Neural crest cell (in vitro differentiated cells): ENCODE measurements at regions not wholly inside any gene's neighbourhood (a gene's known extent, or its start where the extent isn't known, plus 50 kb on each side); places are given as distances from the start of the nearest gene placed in this dataset.
"Not testable (repeated sequence)": the region's sequence is repeated elsewhere in the genome, so short reads cannot be mapped to it uniquely, and the experiment has no call there.

Experiments used
- DNase-seq: peaks from one replicate; pipeline ENCODE4 v3.0.0; 2021; ENCODE audit warnings: low read depth, mixed read lengths, low spot score
- H3K27ac Mint-ChIP-seq: one replicate; pipeline ENCODE4 v1.8.0; 2021; ENCODE audit warnings: mild to moderate bottlenecking, mixed read lengths; ENCODE audit not compliant: unreplicated experiment
- H3K27me3 Mint-ChIP-seq: 2 replicates; pipeline ENCODE4 v1.8.0; 2021; ENCODE audit warnings: low read depth, mild to moderate bottlenecking, mixed read lengths
- H3K36me3 Mint-ChIP-seq: 2 replicates; pipeline ENCODE4 v1.8.0; 2021; ENCODE audit warnings: low read depth, mild to moderate bottlenecking, mixed read lengths
- H3K4me1 Mint-ChIP-seq: 2 replicates; pipeline ENCODE4 v1.8.0; 2021; ENCODE audit warnings: mixed read lengths
- H3K4me3 Mint-ChIP-seq: one replicate; pipeline ENCODE4 v1.8.0; 2021; ENCODE audit warnings: mild to moderate bottlenecking, mixed read lengths
- H3K9me3 Mint-ChIP-seq: 2 replicates; pipeline ENCODE4 v1.8.0; 2021; ENCODE audit warnings: mixed read lengths
- TF ChIP-seq, protein P1 (sequence below): fragments of 200-600 bp; sonication (generic); conservative IDR thresholded peaks from 2 replicates; pipeline ENCODE4 v1.5.0; 2021; ENCODE audit warnings: antibody characterized with exemption, mild to moderate bottlenecking

DNA sequence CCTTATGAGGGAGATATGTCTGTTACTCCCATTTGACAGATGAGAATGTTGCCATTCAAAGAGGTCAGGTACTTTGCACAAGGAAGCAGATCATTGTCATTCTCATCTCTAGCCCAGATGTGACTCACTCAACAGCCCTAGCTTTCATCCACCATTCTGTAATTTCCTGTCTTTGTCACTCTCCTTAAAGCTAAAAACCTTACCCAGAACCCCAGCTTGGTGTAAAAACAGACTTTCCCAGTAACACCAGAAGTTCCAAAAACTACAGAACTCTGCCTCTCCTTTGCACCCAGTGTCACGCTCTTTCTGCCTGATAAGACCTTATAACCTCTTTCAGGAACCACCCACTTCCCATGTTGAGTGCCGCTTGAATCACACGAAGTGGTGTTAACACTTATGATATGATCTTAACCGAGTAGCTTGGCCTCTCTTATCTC lies 89.1 kb upstream of the SP4 start:
- Mint-ChIP-seq H3K4me1 (no peaks in the 10 kb centered on the region), H3K27ac (no peak overlapping the region), H3K27me3 (no peaks in the 10 kb centered on the region), H3K9me3 (peaks cover 5% of the 10 kb centered on the region), H3K4me3 (no peak overlapping the region), H3K36me3 (peaks cover 3% of the 10 kb centered on the region)
- no peak for DNase-seq
- TF ChIP-seq, protein P1, sequence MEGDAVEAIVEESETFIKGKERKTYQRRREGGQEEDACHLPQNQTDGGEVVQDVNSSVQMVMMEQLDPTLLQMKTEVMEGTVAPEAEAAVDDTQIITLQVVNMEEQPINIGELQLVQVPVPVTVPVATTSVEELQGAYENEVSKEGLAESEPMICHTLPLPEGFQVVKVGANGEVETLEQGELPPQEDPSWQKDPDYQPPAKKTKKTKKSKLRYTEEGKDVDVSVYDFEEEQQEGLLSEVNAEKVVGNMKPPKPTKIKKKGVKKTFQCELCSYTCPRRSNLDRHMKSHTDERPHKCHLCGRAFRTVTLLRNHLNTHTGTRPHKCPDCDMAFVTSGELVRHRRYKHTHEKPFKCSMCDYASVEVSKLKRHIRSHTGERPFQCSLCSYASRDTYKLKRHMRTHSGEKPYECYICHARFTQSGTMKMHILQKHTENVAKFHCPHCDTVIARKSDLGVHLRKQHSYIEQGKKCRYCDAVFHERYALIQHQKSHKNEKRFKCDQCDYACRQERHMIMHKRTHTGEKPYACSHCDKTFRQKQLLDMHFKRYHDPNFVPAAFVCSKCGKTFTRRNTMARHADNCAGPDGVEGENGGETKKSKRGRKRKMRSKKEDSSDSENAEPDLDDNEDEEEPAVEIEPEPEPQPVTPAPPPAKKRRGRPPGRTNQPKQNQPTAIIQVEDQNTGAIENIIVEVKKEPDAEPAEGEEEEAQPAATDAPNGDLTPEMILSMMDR, result no peak

DNA sequence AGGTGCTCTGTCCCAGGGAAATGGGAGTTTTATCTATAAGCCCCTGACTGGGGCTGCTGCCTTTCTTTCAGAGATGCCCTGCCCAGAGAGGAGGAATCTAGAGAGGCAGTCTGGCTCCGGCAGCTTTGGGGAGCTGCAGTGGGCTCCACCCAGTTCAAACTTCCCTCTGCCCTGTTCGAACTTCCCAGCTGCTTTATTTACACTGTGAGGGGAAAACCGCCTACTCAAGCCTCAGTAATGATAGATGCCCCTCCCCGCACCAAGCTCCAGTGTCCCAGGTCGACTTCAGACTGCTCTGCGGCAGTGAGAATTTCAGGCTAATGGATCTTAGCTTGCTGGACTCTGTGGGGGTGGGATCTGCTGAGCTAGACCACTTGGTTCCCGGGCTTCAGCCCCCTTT lies 83.0 kb upstream of the SP4 start:
- not testable (repeated sequence) for H3K36me3 Mint-ChIP-seq, H3K27me3 Mint-ChIP-seq, H3K4me3 Mint-ChIP-seq, H3K9me3 Mint-ChIP-seq, H3K4me1 Mint-ChIP-seq, DNase-seq, H3K27ac Mint-ChIP-seq

DNA sequence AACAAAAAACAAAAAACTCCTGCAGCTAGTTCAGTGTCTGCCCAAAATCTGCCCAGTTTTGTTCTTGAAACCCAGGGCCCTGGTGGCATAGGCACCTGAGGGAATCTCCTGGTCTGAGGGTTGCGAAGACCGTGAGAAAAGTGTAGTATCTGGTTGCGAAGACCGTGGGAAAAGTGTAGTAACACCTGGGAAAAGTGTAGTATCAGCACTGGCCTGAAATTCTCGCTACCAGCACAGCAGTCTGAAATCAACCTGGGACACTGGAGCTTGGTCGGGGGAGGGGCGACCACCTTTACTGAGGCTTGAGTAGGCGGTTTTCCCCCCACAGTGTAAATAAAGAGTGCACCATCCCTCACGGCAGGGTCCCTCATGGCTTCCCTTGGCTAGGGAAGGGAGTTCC lies 82.5 kb upstream of the SP4 start:
- no peaks in the 10 kb centered on the region for H3K4me1 Mint-ChIP-seq
- TF ChIP-seq, protein P1, result no peak
- H3K27ac Mint-ChIP-seq, result no peak overlapping the region
- peaks cover 3% of the 10 kb centered on the region for H3K36me3 Mint-ChIP-seq
- no peak for DNase-seq
- no peaks in the 10 kb centered on the region for H3K9me3 Mint-ChIP-seq
- H3K27me3 Mint-ChIP-seq, result no peaks in the 10 kb centered on the region
- H3K4me3 Mint-ChIP-seq, result no peak overlapping the region

DNA sequence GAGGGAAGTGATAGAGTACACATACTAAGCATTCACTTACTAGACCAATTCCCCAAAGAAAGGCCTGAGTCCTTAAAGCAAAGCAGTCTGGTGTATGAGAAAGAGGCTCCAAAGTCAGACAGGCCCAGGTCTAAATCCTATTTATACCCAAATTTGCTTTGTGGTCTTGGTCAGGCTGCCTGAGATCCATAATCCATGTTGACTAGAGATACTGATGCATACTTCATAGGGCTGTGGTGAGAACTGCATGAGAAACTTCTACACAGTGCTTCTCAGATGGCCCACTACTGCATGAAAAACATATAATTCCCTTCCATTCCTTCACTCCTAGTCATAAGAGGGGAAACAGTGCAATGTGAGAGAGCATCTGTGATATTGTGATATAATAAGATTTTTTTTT lies 81.6 kb upstream of the SP4 start:
- no peak overlapping the region for H3K4me3 Mint-ChIP-seq
- TF ChIP-seq, protein P1, result no peak
- H3K27me3 Mint-ChIP-seq, result no peaks in the 10 kb centered on the region
- no peak overlapping the region for H3K27ac Mint-ChIP-seq
- no peaks in the 10 kb centered on the region for H3K9me3 Mint-ChIP-seq
- DNase-seq, result no peak
- no peaks in the 10 kb centered on the region for H3K36me3 Mint-ChIP-seq
- H3K4me1 Mint-ChIP-seq, result no peaks in the 10 kb centered on the region

DNA sequence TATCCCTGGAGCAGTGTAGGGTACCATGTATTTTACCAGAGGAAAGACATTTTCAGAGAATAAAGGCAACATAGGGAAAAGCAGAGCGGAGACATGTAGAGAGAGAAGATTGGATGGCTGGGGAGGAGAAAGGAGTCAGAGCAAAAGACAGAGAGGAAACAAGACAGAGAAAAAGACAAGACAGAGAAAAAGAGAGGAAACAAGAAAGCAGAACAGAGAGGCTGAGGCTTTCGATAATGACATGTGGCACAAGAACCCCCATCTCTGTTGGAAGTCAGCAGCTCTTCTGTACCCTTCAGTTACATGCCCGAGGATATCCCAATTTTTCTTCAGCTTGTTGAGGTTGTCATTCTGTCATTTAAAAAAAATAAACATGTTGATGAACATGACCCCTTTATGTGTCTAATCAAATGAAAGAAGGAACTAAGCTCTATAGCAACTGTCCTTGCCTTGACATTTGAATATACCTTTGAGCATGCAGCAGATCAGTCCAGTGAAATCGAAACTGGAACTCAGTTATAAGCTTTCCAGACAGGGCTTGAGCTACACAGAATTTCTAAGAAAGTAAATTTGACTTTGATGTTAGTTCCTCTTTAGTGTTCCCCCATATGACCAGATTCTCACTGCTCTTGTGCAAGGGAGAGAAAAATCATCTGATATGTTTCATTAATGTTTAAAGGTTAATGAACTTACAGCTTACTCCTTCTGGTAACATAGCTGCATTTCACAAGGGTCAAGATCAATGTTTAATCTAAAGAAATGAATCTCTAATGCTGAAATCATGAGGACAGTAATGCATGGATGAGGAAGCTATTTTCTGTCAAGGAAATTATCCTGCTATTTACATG lies 75.1 kb upstream of the SP4 start:
- no peaks in the 10 kb centered on the region for H3K9me3 Mint-ChIP-seq
- no peak overlapping the region for H3K27ac Mint-ChIP-seq
- H3K36me3 Mint-ChIP-seq, result no peaks in the 10 kb centered on the region
- H3K27me3 Mint-ChIP-seq, result peaks cover 7% of the 10 kb centered on the region
- DNase-seq, result no peak
- TF ChIP-seq, protein P1, result no peak
- no peaks in the 10 kb centered on the region for H3K4me1 Mint-ChIP-seq
- H3K4me3 Mint-ChIP-seq, result no peak overlapping the region

DNA sequence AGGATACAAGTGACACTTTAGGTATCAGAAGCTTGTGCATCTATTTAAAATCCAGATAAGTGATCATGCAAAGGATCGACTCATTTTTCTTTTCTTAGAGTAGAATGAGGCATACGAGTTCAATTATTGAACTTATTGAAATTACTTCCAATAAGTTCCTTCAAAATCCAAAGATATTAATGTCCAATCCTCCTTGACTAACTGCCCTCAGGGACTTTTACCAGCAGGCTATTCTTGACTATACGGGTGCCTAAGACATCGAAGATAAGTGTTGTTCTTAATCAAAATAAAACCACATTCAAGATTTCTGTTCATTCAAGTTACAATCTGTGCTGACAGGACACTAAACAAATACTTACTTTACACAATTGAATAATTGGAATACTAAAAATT lies 74.5 kb upstream of the SP4 start:
- Mint-ChIP-seq H3K4me1 (no peaks in the 10 kb centered on the region), H3K27me3 (peaks cover 7% of the 10 kb centered on the region), H3K4me3 (no peak overlapping the region), H3K27ac (no peak overlapping the region), H3K9me3 (no peaks in the 10 kb centered on the region), H3K36me3 (no peaks in the 10 kb centered on the region)
- TF ChIP-seq, protein P1, result no peak
- no peak for DNase-seq
